K562 (cell line): ENCODE measurements at regions not wholly inside any gene's neighbourhood (a gene's known extent, or its start where the extent isn't known, plus 50 kb on each side); places are given as distances from the start of the nearest gene placed in this dataset.

ENCODE experiments used
- E2F4 ChIP-seq: sonication (generic); formaldehyde crosslinking; IDR thresholded peaks from 2 replicates; pipeline ENCODE4 v1.8.0; 2022; ENCODE audit warnings: mild to moderate bottlenecking, low read depth, missing genetic modification reagents
- FOXM1 ChIP-seq, 2 experiments: fragments of 450-650 bp in 1 of 2; sonication (generic) in 1 of 2; formaldehyde crosslinking in 1 of 2; IDR thresholded peaks; 2 replicates each; pipeline versions ENCODE4 v1.6.1 to v1.9.0; 2017 to 2022; ENCODE audit warnings: low read depth in 2 of 2, mild to moderate bottlenecking in 2 of 2, missing genetic modification reagents in 1 of 2, moderate library complexity in 1 of 2
- MBD2 ChIP-seq: sonication (generic); IDR thresholded peaks from 2 replicates; pipeline ENCODE4 v1.6.1; 2016; ENCODE audit warnings: low read depth, borderline replicate concordance
- YY1 ChIP-seq, 3 experiments: IDR thresholded peaks; 2 replicates each; pipeline ENCODE4 v1.6.1; 2011; ENCODE audit warnings: low read length in 2 of 3, mild to moderate bottlenecking in 2 of 3, moderate library complexity in 2 of 3, borderline replicate concordance in 1 of 3, control low read depth in 1 of 3, low read depth in 1 of 3; ENCODE audit not compliant: insufficient read depth in 3 of 3, insufficient replicate concordance in 2 of 3, control insufficient read depth in 1 of 3, insufficient read length in 1 of 3; ENCODE audit errors: extremely low read depth in 1 of 3

- TF ChIP-seq FOXM1 (IDR thresholded peaks at IDR 0.05; ENCODE audit: low read depth): no peak
- TF ChIP-seq FOXM1 (CRISPR knock-in tag; IDR thresholded peaks at IDR 0.05; ENCODE audit: low read depth): no peak
- no peak for TF ChIP-seq E2F4 (CRISPR knock-in tag)
- TF ChIP-seq YY1 (IDR thresholded peaks at IDR 0.05; ENCODE audit: borderline replicate concordance in 1 of 3, control insufficient read depth in 1 of 3, extremely low read depth in 1 of 3, insufficient read depth in 3 of 3, insufficient read length in 1 of 3, insufficient replicate concordance in 2 of 3, low read depth in 1 of 3, low read length in 2 of 3): no peak
- no peak for TF ChIP-seq MBD2
Observed at GRCh38 chr18:41561961-41562360, 393.1 kb upstream of the PIK3C3 start.
